ENCODE measurements at regions not wholly inside any gene's neighbourhood (a gene's known extent, or its start where the extent isn't known, plus 50 kb on each side); places are given as distances from the start of the nearest gene placed in this dataset.

GRCh38 chr13:90773681-90774080 lies 573.8 kb upstream of the MIR17HG start:
- DNase-seq (ENCODE audit: low read depth in 2 of 2): no peak

DNA sequence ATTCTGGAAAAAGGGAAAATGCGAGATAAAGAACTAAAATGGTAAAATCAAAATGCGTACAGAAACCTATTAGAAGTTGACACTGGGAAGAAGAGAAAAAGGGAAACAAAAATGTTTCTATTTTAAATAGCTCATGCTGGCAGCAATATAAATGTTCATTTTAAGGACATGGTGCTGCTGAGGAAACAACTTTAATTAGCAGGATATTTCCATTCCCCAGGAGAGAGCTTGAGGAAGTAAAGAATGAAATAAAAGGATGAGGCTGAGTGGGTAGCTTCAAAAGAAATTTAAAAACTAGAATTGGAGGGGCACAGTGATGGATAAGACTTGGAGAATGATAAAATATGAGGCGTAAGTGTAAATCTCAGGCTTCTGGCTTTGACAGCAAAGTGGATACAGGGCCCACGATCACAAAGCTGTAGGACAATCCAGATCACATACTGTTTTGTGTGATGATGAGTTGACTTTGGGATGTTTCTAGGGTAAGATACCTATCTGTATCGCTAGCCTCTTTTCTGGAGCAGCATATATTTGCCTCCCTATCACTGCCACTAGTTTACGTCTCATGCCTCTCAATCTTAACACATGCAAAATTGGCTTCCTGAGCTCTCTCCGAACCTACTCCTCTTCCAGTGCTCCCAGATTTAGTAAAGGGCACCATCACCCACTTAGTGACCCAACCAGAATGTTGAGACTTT lies 571.3 kb upstream of the MIR17HG start:
- DNase-seq (ENCODE audit: low read depth in 2 of 2): no peak

GRCh38 chr13:90783273-90783672 lies 564.2 kb upstream of the MIR17HG start:
- DNase-seq (ENCODE audit: low read depth in 2 of 2): no peak

DNA sequence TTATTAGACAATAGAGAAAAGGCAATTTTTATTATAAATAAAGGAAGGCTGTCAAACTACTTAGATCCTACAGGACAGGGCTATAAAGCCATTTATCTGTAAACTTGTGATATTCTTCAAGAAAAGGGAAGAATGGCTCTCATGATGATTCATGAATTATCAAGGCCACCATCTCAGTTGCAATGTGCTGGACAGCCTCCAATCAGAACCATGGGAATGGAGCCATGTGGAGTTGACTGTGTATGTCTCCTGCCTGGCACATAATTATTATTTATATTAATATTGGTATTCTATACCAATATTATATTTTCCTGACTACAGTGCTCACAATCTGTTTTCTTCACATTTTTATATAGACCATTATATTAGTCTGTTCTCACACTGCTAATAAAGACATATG lies 560.5 kb upstream of the MIR17HG start:
- no peak for DNase-seq (ENCODE audit: low read depth in 2 of 2)

DNA sequence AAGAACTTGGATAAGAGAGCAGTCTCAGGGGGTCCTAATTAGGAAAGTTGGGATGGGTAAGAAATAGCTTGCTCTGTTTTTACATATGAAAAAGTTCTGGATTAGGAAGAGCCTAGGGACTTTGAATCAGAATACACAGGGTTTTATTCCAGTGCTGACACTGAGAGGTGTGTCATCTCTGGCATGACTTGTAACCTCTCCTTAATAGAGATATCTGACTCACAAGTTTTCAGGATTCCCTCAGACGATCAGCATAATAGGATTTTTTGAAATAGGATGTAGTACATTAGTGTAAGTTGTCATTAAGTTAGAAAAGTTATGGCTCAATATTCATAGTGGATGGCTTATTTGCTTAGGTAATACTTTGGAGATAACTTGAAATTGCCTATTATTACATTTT lies 555.2 kb upstream of the MIR17HG start:
- DNase-seq (ENCODE audit: low read depth in 2 of 2): no peak

GRCh38 chr13:90793261-90793820 lies 554.1 kb upstream of the MIR17HG start:
- DNase-seq (ENCODE audit: low read depth in 2 of 2): no peak

DNA sequence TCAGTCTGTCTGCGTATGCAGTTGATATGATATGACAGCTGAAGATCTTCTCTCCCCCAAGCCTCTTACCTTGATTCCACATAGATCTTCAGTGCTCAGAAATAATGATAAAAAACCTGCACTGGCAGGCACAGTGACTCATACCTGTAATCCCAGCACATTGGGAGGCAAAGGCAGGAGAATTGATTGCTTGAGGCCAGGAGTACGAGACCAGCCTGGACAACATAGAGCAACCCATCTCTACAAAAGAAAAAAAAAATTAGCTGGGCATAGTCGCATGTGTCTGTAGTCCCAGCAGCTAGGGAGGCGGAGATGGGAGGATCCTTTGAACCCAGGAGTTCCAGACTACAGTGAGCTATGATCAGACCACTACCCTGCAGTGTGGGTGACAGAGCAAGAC lies 551.0 kb upstream of the MIR17HG start:
- no peak for DNase-seq (ENCODE audit: low read depth in 2 of 2)

DNA sequence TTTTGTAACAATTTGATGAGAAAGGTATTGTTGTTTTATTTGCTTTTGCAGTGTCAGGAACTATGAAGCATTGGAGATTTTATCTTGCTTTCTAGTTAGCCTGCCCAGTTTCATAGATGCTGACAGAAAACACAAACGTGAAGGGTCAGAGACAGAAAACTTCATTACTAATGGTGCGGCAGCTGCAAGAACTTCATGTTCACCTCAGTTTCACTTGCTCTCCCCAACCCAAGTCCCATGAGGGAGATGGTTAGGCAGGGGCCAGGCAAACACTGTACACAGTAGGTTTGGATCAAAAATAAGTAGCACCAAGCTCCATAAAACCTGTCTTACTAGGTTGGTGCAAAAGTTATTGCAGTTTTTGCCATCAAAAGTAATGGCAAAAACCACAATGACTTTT lies 550.2 kb upstream of the MIR17HG start:
- no peak for DNase-seq (ENCODE audit: low read depth in 2 of 2)

GRCh38 chr13:90798381-90798780 lies 549.1 kb upstream of the MIR17HG start:
- DNase-seq (ENCODE audit: low read depth in 2 of 2): no peak

GRCh38 chr13:90800082-90800746 lies 547.3 kb upstream of the MIR17HG start:
- DNase-seq (ENCODE audit: low read depth in 2 of 2): no peak

- no peak for DNase-seq (ENCODE audit: low read depth in 2 of 2)
Measured at GRCh38 chr13:90801621-90802020, 545.9 kb upstream of the MIR17HG start.

DNA sequence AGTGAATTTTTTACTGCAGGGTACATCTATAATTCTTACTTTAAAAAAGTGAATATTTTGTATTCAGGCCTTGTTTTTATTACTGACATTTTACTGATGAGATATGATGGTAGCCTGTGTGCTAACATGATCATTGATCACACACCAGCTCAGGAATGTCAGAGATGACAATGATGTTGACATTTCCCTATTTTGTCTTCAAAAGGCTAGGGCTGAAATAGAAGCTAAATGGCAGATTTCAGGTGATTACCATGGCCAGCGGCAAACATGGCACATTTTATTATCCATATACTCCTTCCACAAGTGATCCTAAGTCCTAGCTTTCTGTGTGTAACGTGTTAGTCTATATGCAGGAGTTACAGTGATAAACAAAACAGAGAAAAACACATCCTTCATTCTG lies 544.3 kb upstream of the MIR17HG start:
- DNase-seq (ENCODE audit: low read depth in 2 of 2): no peak

DNA sequence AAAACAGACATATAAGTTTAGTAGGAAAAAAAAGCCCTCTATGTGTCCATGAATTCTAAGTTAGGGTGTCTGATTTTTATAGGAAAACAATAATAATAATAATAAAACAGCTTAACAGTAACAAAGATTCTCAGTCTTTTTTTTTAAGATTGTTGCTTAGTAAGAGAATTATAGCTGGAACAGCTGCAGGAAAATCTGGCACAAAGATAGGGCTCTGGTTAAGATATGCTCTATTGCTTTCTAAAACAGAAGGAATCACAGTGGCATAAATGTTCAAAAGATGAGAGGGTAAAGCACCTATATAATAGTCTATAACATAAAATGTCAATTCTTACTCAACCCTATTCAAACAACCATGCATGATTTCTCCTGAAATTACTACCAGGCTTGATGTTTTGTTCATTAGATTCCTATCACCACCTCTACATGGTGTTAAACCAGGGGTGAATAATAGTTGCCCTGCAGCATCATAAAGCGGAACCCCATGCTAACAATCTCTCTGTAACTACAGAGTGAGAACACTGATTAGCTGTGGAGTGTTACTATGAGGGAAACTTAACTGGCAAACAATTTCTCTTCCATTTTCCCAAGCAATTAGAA lies 541.4 kb upstream of the MIR17HG start:
- DNase-seq (ENCODE audit: low read depth in 2 of 2): no peak

GRCh38 chr13:90806892-90807291 lies 540.6 kb upstream of the MIR17HG start:
- DNase-seq (ENCODE audit: low read depth in 2 of 2): no peak

DNA sequence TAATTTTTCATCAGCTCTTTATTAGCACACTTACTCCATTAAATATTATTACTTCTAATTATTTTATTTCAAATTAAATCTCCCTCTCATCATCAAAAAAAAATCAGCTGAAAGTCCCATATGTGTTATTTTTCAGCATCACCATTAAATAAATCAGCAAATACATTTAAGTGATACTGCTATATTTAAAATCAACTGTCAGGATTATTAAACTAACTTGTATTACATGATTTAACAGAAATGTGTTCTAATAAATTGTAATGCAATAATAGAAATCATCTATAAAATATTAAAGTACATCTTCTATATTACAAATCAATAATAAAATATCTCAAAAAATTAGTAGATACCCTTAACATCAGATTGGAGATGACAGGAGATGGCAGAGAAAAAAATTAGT lies 538.6 kb upstream of the MIR17HG start:
- DNase-seq (ENCODE audit: low read depth in 2 of 2): no peak

GRCh38 chr13:90824032-90824431 lies 523.5 kb upstream of the MIR17HG start:
- no peak for DNase-seq (ENCODE audit: low read depth in 2 of 2)

GRCh38 chr13:90826688-90827087 lies 520.8 kb upstream of the MIR17HG start:
- no peak for DNase-seq (ENCODE audit: low read depth in 2 of 2)

GRCh38 chr13:90830782-90831181 lies 516.7 kb upstream of the MIR17HG start:
- DNase-seq (ENCODE audit: low read depth in 2 of 2): no peak

GRCh38 chr13:90833951-90834350 lies 513.5 kb upstream of the MIR17HG start:
- DNase-seq (ENCODE audit: low read depth in 2 of 2): no peak

GRCh38 chr13:90834700-90835099 lies 512.8 kb upstream of the MIR17HG start:
- no peak for DNase-seq (ENCODE audit: low read depth in 2 of 2)

DNA sequence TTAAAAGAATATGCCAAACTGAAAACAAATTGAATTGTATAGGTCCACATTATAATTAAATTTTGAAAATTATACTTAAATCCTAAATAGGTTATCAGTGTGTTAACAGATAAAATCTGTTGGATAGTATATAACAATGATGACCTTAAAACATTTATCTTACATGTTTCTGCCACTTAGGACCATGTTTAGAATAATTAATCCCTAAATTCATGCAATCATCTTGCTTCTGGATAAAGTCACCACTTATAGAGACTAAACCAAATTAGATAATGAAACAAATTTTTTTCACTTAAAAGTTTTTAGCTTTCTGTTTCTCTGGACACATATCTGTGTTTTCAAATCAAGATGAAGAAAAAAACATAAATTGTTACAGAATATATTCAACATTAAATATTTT lies 511.7 kb upstream of the MIR17HG start:
- DNase-seq (ENCODE audit: low read depth in 2 of 2): no peak

DNA sequence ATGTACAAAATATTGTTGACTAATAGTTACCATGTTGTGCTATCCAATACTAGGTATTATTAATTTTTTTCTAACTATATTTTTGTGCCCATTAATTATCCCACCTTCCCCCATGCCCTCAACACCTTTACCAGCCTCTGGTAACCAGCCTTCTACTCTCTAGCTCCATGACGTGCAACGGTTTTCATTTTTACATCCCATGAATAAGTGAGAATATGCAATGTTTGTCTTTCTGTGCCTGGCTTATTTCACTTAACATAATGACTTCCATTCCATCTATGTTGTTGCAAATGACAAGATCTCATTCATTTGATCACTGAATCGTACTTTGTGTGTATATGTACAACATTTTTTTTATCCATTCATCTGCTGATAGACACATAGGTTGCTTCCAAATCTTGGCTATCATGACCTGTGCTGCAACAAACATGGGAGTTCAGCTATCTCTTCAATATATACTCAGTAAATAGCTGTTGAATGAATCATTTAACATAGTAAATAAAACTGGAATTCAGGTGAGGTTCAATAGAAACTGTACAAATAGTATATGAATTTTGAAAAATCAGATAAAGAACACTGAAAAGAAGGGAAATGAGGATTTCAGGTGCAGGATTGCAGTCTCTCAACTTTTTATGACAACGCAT lies 509.0 kb upstream of the MIR17HG start:
- no peak for DNase-seq (ENCODE audit: low read depth in 2 of 2)

DNA sequence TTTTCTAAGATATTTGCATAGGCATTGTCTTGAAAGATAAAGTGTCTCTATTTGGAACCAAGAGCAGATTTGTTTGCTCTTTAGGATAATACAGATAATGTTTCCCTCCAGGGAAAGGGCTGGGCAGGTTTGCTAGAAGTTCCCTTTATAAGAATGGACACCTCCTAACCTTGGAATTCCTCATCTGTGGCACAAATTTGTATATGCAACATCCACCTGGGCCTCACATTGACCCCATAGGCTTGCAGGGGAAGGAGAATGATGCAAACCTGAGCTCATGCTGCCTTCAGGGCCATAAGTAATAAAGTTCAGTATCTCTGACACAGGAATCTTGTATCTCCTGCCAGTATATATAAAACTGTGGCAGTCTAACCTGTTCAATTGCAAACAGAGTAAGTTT lies 508.4 kb upstream of the MIR17HG start:
- no peak for DNase-seq (ENCODE audit: low read depth in 2 of 2)
